HG02884 (cell line): ENCODE measurements at regions not wholly inside any gene's neighbourhood (a gene's known extent, or its start where the extent isn't known, plus 50 kb on each side); places are given as distances from the start of the nearest gene placed in this dataset.

Experiments used
- ATAC-seq: cut with Tn5 transposase; IDR thresholded peaks from one replicate; pipeline ENCODE4 v1.9.1; 2021; ENCODE audit warnings: mild to moderate bottlenecking, moderate library complexity; ENCODE audit not compliant: unreplicated experiment

DNA sequence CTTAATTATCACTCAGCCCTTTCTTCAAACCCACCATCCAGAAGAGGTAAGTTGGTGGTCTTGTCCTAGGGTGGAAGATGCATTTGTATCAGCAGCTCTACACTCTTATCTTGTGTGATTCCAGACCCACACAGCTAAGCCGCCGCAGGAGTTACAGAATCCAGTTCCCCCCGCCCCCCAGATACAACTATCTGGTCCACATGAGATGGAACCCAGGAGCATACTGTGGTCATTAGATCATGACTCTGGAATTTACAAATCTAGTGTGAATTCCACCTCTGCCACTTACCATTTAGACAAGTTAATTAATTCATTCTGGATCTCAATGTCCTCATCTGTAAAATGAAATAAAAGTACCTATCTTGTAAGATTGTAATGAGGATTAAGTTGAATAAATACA is 486.4 kb downstream of the BCL11A start:
- no peak for ATAC-seq

DNA sequence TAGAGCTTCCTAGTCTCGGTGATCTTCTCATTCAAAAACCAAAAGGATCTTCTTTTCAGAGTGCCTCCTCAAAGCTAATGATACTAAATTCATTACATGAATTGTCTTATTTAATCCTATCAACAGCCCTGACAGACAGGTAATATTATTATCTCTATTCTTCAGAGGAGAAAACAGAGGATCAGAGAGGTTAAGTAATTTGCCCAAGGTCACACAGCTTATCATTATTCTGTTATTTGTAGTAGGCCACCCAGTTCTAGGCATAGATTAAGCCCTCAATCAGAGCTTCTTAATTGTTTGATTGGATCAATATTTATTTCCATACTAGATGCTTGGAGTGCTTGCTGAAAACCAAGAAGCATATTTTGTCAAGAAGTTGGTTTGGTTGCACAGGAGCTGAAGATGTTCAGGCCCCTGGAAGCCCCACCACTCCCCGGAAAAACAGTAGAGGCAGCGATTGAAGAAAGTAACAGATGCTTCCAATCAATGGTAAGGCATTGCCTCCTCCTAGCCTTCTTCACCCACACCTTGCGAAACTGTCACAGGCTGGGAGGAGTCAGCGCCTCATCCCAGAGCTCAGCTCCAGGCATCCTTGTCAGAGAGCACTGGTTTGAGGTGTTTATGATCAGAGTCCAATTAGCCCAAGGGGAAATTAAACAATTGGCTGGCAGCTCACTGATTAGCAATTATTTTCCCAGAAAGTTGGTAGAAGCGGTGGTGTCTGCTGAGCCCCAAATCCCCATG is 487.2 kb downstream of the BCL11A start:
- ATAC-seq = no peak

DNA sequence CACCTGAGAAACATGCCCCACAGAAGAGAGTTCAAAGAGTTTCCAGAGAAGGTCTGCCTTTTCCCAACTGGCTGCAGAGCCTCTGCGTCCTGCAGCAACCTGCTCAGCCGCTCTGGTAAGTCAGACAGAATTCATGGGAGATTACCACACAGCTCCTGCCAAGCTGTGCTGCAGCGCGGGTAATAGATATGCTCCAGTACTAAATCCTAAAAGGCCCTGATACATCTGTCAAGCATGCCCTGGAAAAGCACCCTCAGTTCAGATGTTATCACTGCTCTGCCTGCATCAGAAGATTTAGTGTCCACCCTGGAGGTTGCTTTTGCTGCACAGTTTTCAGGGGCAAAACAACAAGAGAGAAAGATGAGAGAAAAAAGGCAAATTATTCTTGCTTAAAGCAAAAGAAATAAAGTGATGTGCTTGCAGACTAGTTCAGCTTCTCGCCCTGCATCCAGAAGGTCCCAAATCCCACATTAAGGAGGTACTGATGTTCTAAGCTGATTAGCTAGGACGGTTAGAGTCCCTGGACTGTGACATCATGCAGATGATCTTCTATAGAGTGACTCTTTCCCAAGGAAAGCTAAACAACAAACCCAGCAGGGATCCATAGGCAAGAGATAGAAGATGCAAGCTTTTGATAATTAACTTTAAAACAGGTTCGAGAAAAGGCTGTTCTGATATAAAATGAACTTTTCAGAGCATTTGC is 488.6 kb downstream of the BCL11A start:
- ATAC-seq = no peak

GRCh38 chr2:60058781-60059180 is 494.7 kb downstream of the BCL11A start:
- ATAC-seq = peak; percentile 50

DNA sequence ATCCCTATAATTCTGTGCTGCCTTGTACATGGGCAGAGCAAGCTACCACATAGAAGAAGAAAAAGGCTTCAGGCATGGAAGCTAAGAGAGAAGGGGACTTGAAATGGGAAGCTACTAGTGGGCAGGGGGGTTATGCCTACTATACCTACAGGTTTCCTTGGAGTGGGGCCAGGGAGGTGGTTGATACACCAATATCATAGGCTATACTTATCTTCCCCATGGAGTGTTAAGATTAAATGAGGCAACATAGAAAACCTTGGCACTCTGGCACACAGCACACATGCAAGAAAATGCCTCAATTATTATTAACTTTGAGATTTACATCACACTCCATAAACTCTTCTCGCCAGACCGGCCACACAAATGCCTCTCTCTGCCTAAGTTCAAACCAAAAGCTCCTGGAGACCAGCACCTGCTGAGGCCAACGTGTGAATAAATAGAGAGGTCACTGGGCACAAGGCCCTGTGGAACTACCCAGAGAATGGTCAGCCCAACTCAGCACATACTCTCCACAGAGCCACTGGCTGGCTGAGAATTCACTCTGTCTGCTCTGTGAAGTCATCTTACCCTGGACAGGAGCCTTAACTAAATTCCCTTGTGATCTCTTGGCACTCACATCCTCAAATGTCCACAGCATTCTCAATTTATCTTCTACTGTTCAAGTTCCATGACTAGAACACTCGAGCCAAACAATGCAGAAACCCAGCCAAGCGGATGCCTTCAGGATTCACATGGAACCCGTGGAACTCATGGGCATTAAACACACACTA is 498.7 kb downstream of the BCL11A start:
- ATAC-seq = no peak

DNA sequence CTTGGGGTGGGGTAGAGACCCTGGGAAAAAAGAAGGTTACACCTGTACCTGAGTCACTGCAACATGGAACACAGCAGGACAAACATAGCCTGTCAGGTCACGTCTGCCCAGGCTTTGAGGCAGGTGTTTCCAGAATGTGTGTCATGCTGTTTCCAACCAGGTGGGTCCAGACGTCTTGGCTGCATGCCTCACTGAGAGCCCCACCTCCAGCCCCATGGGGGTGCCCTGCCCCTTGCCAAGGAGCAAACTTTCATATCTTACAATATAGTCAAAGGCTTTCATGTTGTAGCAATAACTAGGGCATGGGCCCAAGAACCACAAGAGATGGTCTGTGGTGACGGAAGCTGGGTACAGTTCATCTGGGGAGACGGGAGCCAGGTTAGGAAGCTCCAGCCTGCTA is 499.7 kb downstream of the BCL11A start:
- no peak for ATAC-seq

DNA sequence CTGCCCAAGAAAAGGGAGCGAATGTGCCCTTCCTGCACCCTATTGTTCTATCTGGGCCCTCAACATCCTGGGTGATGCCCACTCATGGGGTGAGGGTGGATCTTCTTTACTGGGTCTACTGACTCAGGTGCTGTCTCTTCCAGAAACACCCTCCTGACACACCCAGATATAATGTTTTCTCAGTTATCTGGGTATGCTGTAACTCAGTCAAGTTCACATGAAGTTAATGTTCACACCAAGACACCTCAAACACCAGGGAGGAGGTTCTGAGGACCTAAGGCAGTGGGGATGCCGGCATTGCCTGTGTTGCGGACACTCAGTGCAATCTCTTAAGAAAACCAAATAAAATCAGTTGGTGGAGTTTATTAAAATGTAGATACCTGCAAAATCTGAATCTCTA is 500.9 kb downstream of the BCL11A start:
- no peak for ATAC-seq

- ATAC-seq = peak; percentile 47
These were observed 501.5 kb downstream of the BCL11A start for GRCh38 chr2:60051991-60052390.

DNA sequence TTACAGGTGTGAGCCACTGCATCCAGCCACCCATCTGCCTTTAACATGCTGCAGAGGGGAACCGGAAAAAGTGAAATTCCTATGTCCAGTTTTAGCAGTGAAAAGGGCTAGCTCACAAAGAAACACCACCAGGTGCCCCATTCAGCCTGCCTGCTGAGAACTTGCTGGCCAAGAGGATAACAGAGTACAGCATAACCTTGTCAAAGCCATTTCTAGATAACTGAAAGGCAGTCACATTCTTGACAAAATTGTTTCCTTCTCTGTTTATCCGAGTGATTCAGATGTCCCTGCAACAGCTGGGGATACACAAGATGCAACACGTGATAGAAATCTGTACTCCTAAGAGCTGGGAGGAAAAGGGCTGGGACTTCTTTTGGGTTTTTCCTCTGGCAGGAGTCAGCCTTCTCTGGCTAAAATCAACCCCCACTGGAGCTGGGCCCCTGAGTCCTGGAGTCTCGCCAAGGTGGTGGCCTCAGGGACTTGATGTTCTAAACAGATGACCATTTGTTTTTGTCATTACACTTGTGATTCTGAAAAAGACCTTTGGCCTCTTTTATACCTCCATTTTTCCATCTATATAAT is 505.4 kb downstream of the BCL11A start:
- no peak for ATAC-seq

- ATAC-seq = no peak
These were observed 506.1 kb downstream of the BCL11A start for GRCh38 chr2:60047347-60047746.

- no peak for ATAC-seq
These were observed 506.9 kb downstream of the BCL11A start for GRCh38 chr2:60046529-60046928.

- no peak for ATAC-seq
These were observed 508.0 kb downstream of the BCL11A start for GRCh38 chr2:60045456-60045855.

- no peak for ATAC-seq
These were observed 509.0 kb downstream of the BCL11A start for GRCh38 chr2:60044484-60044883.

DNA sequence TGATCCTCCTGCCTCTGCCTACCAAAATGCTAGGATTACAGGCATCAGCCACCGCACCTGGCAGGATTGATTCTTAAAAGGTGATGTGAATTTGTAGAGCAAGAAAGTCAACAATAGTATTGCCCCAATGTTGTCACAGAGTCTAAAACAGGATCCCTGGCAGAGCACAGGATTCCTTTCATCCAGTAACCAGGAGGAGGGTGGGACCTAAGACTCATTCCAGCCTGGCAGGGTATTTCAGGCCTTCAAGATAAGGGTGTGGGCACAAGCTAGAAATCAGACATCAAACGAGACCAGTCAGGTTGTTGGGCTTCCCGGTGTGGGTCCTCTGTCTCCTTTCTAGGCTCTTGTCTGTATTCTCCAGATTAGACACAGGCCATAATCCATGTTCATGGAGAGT is 511.4 kb downstream of the BCL11A start:
- no peak for ATAC-seq

DNA sequence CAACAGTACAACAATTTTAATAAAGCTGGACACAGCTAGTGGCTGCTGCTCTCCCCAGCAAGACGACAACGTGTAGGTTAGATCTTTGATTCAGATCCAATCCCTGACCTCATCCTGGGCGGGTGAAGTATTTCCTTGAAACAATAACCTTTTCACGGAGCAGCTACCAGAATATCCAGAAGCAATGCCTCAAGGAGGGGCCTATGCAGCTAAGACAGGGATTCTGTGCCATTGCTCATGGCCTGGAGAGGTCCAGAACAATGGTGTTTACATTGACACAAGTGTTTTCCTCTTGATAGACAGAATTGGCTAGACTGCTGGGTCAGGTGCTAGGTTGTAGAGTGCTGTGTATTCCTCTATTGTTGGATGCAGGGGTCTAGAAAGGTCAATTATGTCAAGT is 520.1 kb downstream of the BCL11A start:
- ATAC-seq = no peak

DNA sequence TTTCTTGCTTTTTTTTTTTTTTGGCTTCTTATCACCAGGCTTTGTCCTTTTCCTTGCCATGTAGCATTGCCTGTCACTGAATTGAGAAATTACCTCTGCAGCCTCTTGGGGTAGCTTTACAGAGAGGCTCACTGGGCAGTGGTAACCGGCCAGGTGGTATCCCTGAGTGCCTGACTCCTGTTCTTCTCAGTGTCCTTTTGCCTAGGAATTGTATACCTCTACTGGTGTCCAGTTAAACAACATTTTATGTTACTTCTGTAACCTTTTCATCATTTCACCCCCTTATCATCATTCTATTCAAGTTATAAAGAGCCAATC is 523.9 kb downstream of the BCL11A start:
- no peak for ATAC-seq

- ATAC-seq = no peak
These were observed 524.4 kb downstream of the BCL11A start for GRCh38 chr2:60028849-60029565.

- ATAC-seq = no peak
These were observed 528.0 kb downstream of the BCL11A start for GRCh38 chr2:60025496-60025895.

DNA sequence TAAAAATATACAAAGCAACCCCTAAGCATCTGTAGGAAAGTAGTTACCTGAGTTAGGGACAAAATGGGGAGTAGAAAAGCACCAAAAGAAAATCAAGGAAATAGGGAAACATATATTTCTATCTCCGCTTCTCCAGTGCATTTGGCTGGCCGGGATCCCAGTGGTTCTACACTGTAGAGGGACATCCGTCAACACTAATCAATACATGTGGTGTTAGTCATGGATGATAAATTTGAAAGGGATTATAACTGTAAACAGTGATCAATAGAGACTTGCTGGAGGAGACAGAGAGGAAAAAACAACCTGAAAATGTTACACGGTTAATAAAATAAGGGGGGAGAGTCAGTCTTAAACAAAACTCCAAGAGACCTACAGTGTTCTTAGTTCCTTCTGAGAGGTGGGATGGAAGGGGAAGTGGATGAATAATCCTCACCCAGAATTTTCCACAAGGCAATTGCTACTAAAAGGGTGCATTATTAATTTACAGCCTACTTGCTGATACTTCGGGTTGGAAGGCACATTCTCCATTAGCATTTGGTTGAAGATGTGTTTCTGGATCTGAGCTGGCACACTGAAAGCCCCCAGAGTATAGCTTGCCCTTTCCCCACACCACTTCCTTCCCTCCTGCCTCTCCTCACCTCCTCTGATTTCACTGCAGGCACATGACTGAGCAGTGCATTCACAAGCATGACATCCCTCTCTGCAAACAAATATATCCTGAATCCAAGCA is 530.0 kb downstream of the BCL11A start:
- ATAC-seq = no peak

GRCh38 chr2:60007671-60008070 is 545.8 kb downstream of the BCL11A start:
- ATAC-seq = no peak
